Smooth muscle cell (in vitro differentiated cells): ENCODE measurements at regions not wholly inside any gene's neighbourhood (a gene's known extent, or its start where the extent isn't known, plus 50 kb on each side); places are given as distances from the start of the nearest gene placed in this dataset.

ENCODE experiments used
- DNase-seq: peaks from one replicate; lab custom pipeline; 2025; ENCODE audit not compliant: unreplicated experiment; lab: John Stamatoyannopoulos, UW
- H2AFZ ChIP-seq: fragments of 200-600 bp; sonication (generic); 2 replicates; pipeline ENCODE4 v1.6.0; 2016; ENCODE audit warnings: antibody characterized with exemption, low read depth, mild to moderate bottlenecking
- H3F3A ChIP-seq: fragments of 200-600 bp; sonication (generic); 2 replicates; pipeline ENCODE4 v1.6.0; 2017; ENCODE audit warnings: antibody characterized with exemption, low read depth
- H3K27ac ChIP-seq: fragments of 200-600 bp; sonication (generic); 2 replicates; pipeline ENCODE4 v1.5.1; 2016; ENCODE audit warnings: low read depth, mild to moderate bottlenecking
- H3K27me3 ChIP-seq: fragments of 200-600 bp; sonication (generic); 2 replicates; pipeline ENCODE4 v1.6.1; 2016; ENCODE audit warnings: low read depth, mild to moderate bottlenecking
- H3K36me3 ChIP-seq: fragments of 200-600 bp; sonication (generic); 2 replicates; pipeline ENCODE4 v1.5.1; 2016; ENCODE audit warnings: low read depth
- H3K4me1 ChIP-seq: fragments of 200-600 bp; sonication (generic); 2 replicates; pipeline ENCODE4 v1.5.1; 2016; ENCODE audit warnings: low read depth
- H3K4me2 ChIP-seq: fragments of 200-600 bp; sonication (generic); 2 replicates; pipeline ENCODE4 v1.6.0; 2016; ENCODE audit warnings: mild to moderate bottlenecking
- H3K4me3 ChIP-seq: fragments of 200-600 bp; sonication (generic); 2 replicates; pipeline ENCODE4 v1.5.1; 2016; ENCODE audit warnings: mild to moderate bottlenecking
- H3K79me2 ChIP-seq: fragments of 200-600 bp; sonication (generic); 2 replicates; pipeline ENCODE4 v1.6.0; 2016; ENCODE audit warnings: low read depth, mild to moderate bottlenecking
- H3K9ac ChIP-seq: fragments of 200-600 bp; sonication (generic); 2 replicates; pipeline ENCODE4 v1.6.0; 2016; ENCODE audit warnings: low read depth
- H3K9me3 ChIP-seq: fragments of 200-600 bp; sonication (generic); replicated peaks from 2 replicates; pipeline ENCODE4 v1.5.1; 2016; ENCODE audit warnings: low read depth
- H4K20me1 ChIP-seq: fragments of 200-600 bp; sonication (generic); 2 replicates; pipeline ENCODE4 v1.6.0; 2016; ENCODE audit warnings: low read depth
- CTCF ChIP-seq: fragments of 200-600 bp; sonication (generic); IDR thresholded peaks from 2 replicates; pipeline ENCODE4 v1.5.1; 2017; ENCODE audit warnings: borderline replicate concordance, mild to moderate bottlenecking, antibody characterized with exemption; ENCODE audit not compliant: insufficient read depth, poor library complexity, severe bottlenecking
- WGBS: methylation state at CpG from one replicate; pipeline ENCODE4 v1.1.7; 2016; ENCODE audit warnings: low lambda C conversion rate; 5-methylcytosine and 5-hydroxymethylcytosine counted together

GRCh38 chr6:43865932-43866645 is 96.1 kb downstream of the VEGFA start:
- DNase-seq, result no peak
- Histone ChIP-seq H3K9me3 (no peaks in the 10 kb centered on the region), H2AFZ (no peak overlapping the region), H4K20me1 (no peaks in the 10 kb centered on the region), H3K9ac (no peak overlapping the region), H3K27me3 (no peaks in the 10 kb centered on the region), H3K79me2 (no peaks in the 10 kb centered on the region), H3F3A (peaks cover 1% of the 10 kb centered on the region), H3K4me2 (peak overlapping the region; percentile 1), H3K27ac (no peak overlapping the region), H3K36me3 (no peaks in the 10 kb centered on the region), H3K4me1 (peaks cover 24% of the 10 kb centered on the region), H3K4me3 (no peak overlapping the region)
- 49% methylated on average over 12 of the region's 12 CpGs for WGBS
- TF ChIP-seq CTCF, result no peak

GRCh38 chr6:43865086-43865485 is 95.1 kb downstream of the VEGFA start:
- Histone ChIP-seq H3K27ac (no peak overlapping the region), H3K36me3 (no peaks in the 10 kb centered on the region), H3K9ac (no peak overlapping the region), H3K9me3 (no peaks in the 10 kb centered on the region), H3K4me3 (no peak overlapping the region), H3K4me1 (peaks cover 22% of the 10 kb centered on the region), H3K27me3 (no peaks in the 10 kb centered on the region), H4K20me1 (no peaks in the 10 kb centered on the region), H3K4me2 (no peak overlapping the region), H3F3A (no peaks in the 10 kb centered on the region), H2AFZ (no peak overlapping the region), H3K79me2 (no peaks in the 10 kb centered on the region)
- 84% methylated on average over 3 of the region's 4 CpGs for WGBS
- no peak for DNase-seq
- no peak for TF ChIP-seq CTCF

- Histone ChIP-seq H3K4me2 (no peak overlapping the region), H2AFZ (no peak overlapping the region), H3K79me2 (no peaks in the 10 kb centered on the region), H3K9ac (no peak overlapping the region), H4K20me1 (no peaks in the 10 kb centered on the region), H3K27me3 (no peaks in the 10 kb centered on the region), H3F3A (no peaks in the 10 kb centered on the region), H3K4me1 (peaks cover 35% of the 10 kb centered on the region), H3K36me3 (no peaks in the 10 kb centered on the region), H3K9me3 (no peaks in the 10 kb centered on the region), H3K4me3 (no peak overlapping the region), H3K27ac (no peak overlapping the region)
- no peak for DNase-seq
- TF ChIP-seq CTCF, result no peak
- 94% methylated on average over 2 of the region's 2 CpGs for WGBS
These were observed 92.9 kb downstream of the VEGFA start for GRCh38 chr6:43862925-43863324.
